Neutrophil (primary cell): ENCODE measurements at regions not wholly inside any gene's neighbourhood (a gene's known extent, or its start where the extent isn't known, plus 50 kb on each side); places are given as distances from the start of the nearest gene placed in this dataset.

Experiments used
- H3K27ac ChIP-seq: fragments of 200-600 bp; sonication (generic); 2 replicates; pipeline ENCODE4 v1.5.1; 2016; ENCODE audit warnings: mild to moderate bottlenecking, moderate library complexity
- H3K27me3 ChIP-seq: fragments of 200-600 bp; sonication (generic); 2 replicates; pipeline ENCODE4 v1.6.0; 2016; ENCODE audit warnings: mild to moderate bottlenecking
- H3K36me3 ChIP-seq: fragments of 200-600 bp; sonication (generic); 2 replicates; pipeline ENCODE4 v1.5.1; 2017
- H3K4me1 ChIP-seq, 2 experiments: fragments of 200-600 bp in 1 of 2; sonication (generic) in 1 of 2; 1 replicate in 1 of 2; 2 replicates in 1 of 2; pipeline versions ENCODE4 v1.5.1 to v1.6.1; 2013 to 2016; ENCODE audit warnings: low read depth in 1 of 2, low read length in 1 of 2, mild to moderate bottlenecking in 1 of 2, moderate library complexity in 1 of 2; ENCODE audit not compliant: control insufficient read depth in 1 of 2, insufficient read depth in 1 of 2
- H3K4me3 ChIP-seq, 2 experiments: fragments of 200-600 bp in 1 of 2; sonication (generic) in 1 of 2; 1 replicate in 1 of 2; 2 replicates in 1 of 2; pipeline ENCODE4 v1.5.1; 2013 to 2016; ENCODE audit warnings: low read depth in 1 of 2, low read length in 1 of 2, mild to moderate bottlenecking in 1 of 2, moderate library complexity in 1 of 2
- H3K9me3 ChIP-seq: fragments of 200-600 bp; sonication (generic); 2 replicates; pipeline ENCODE4 v1.5.1; 2016
- CTCF ChIP-seq: fragments of 200-600 bp; sonication (generic); IDR thresholded peaks from 2 replicates; pipeline ENCODE4 v1.5.1; 2016; ENCODE audit warnings: antibody characterized with exemption

DNA sequence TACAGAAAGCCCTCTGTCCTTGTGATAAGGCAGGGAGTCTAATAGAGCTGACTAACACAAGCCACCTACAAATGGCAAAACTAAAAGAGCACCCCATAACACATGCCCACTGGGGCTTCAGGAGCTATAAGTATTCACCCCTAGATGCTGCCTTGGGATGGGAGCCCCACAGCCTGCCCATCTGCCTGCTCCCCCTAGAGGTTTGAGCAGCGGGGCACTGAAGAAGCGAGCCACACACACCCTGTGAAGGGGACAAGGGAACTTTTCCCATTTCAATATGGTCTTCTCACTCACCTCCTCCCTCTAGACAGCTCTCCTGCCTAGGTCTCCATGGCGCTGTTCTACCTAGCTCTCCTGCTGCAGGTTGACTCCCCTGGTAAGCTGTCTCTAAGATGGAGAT, 261.0 kb downstream of the SHQ1 start:
- Histone ChIP-seq H3K9me3 (no peaks in the 10 kb centered on the region), H3K4me3 (no peak overlapping the region), H3K27me3 (no peaks in the 10 kb centered on the region), H3K4me1 (no peaks in the 10 kb centered on the region), H3K27ac (no peak overlapping the region), H3K36me3 (no peaks in the 10 kb centered on the region)
- TF ChIP-seq CTCF: no peak

DNA sequence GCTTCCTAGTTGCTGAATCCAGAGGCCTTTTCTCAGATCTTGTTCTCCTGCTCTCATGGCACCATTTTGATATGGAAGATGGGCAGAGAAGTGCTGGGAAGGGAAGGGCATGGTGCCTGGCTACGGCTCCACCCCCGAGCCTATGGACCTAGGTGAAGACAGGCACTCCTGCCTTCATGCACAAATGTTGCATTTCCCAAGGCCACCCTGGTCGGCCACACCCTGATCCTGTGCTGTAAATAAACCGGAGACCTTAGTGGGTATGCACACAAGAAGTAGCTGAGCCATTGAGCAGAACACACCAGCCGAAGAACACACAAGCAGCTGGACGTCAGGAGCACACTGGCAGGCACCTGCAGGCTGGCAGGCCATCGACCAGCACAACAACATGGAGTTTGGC, 261.6 kb downstream of the SHQ1 start:
- H3K4me1 ChIP-seq: no peaks in the 10 kb centered on the region

GRCh38 chr3:72585966-72586365, 262.3 kb downstream of the SHQ1 start:
- no peaks in the 10 kb centered on the region for H3K4me1 ChIP-seq
- H3K36me3 ChIP-seq: no peaks in the 10 kb centered on the region
- no peak overlapping the region for H3K27ac ChIP-seq
- no peaks in the 10 kb centered on the region for H3K27me3 ChIP-seq
- no peak overlapping the region for H3K4me3 ChIP-seq
- TF ChIP-seq CTCF: no peak
- H3K9me3 ChIP-seq: no peaks in the 10 kb centered on the region

More for the DNA sequence above, 261.6 kb downstream of the SHQ1 start:
- H3K4me3 ChIP-seq: no peak overlapping the region
- no peaks in the 10 kb centered on the region for H3K27me3 ChIP-seq
- no peaks in the 10 kb centered on the region for H3K36me3 ChIP-seq
- H3K27ac ChIP-seq: no peak overlapping the region
- no peak for TF ChIP-seq CTCF
- H3K9me3 ChIP-seq: no peaks in the 10 kb centered on the region

- Histone ChIP-seq H3K27ac (no peak overlapping the region), H3K4me1 (no peaks in the 10 kb centered on the region), H3K36me3 (no peaks in the 10 kb centered on the region), H3K4me3 (no peak overlapping the region), H3K9me3 (no peaks in the 10 kb centered on the region), H3K27me3 (no peaks in the 10 kb centered on the region)
- TF ChIP-seq CTCF: no peak
Measured at GRCh38 chr3:72584262-72584661, 264.0 kb downstream of the SHQ1 start.

GRCh38 chr3:72582963-72583362, 265.3 kb downstream of the SHQ1 start:
- TF ChIP-seq CTCF: no peak
- Histone ChIP-seq H3K4me3 (no peak overlapping the region), H3K4me1 (no peaks in the 10 kb centered on the region), H3K9me3 (no peaks in the 10 kb centered on the region), H3K36me3 (no peaks in the 10 kb centered on the region), H3K27me3 (no peaks in the 10 kb centered on the region), H3K27ac (no peak overlapping the region)

DNA sequence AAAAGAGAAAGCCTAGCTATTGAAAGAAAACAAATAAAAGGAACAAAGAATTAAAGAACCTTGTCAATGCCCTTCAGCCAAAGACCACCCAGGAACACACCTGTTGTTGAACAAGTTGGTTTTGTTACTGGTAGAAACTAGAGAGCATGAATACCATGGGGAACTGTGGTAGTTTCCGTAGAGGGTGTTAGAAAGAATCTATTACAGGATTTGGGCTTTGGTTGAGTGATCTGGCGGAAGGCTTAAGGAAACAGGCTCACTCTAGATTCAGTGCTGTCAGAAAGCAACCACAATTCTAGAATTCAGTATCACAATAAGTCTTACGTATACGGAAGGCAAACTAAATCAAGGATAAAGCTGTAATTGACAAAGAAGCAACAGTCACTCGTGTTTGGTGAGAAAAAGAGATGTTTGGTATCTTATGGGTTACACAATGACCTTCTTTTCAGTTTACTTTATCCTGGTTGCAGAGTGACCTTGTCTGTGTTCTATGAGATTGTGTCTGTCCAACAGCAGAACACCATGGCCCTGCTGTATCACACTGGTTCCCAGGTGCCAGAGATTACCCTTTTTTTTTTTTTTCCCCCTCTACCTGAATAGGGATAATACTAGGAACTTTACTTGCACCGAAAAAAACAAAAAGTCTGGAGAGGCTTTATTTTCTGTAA, 265.9 kb downstream of the SHQ1 start:
- H3K4me1 ChIP-seq: no peaks in the 10 kb centered on the region
- H3K36me3 ChIP-seq: no peaks in the 10 kb centered on the region
- no peak overlapping the region for H3K4me3 ChIP-seq
- H3K27ac ChIP-seq: no peak overlapping the region
- no peak for TF ChIP-seq CTCF
- H3K27me3 ChIP-seq: no peaks in the 10 kb centered on the region
- no peaks in the 10 kb centered on the region for H3K9me3 ChIP-seq
